Esophagus muscularis mucosa (tissue), 4 donors: ENCODE measurements at regions not wholly inside any gene's neighbourhood (a gene's known extent, or its start where the extent isn't known, plus 50 kb on each side); places are given as distances from the start of the nearest gene placed in this dataset.
A peak's percentile ranks its signal among the peaks of the same experiment; 100 is the strongest.
"Not testable (repeated sequence)": the region's sequence is repeated elsewhere in the genome, so short reads cannot be mapped to it uniquely, and the experiment has no call there.

ENCODE experiments used
- DNase-seq: peaks from one replicate; pipeline ENCODE4 v3.0.0-alpha.2; 2017; ENCODE audit errors: extremely low spot score
- H3K27ac ChIP-seq, 4 donors: fragments of 200-600 bp; sonication (generic); replicated peaks in 1 of 4; 1 replicate in 3 of 4; 2 replicates in 1 of 4; pipeline ENCODE4 v1.5.1; 2016 to 2019; ENCODE audit warnings: mild to moderate bottlenecking in 1 of 4
- H3K27me3 ChIP-seq, 4 donors: fragments of 200-600 bp; sonication (generic); one replicate each; pipeline versions ENCODE4 v1.5.1 to v1.6.0; 2016 to 2019
- H3K36me3 ChIP-seq, 4 donors: fragments of 200-600 bp; sonication (generic); one replicate each; pipeline ENCODE4 v1.5.1; 2016 to 2019
- H3K4me1 ChIP-seq, 4 donors: fragments of 200-600 bp; sonication (generic); one replicate each; pipeline ENCODE4 v1.5.1; 2016 to 2019
- H3K4me3 ChIP-seq, 4 donors: fragments of 200-600 bp; sonication (generic); 1 replicate in 2 of 4; 2 replicates in 2 of 4; pipeline ENCODE4 v1.5.1; 2016 to 2019; ENCODE audit warnings: mild to moderate bottlenecking in 4 of 4, moderate library complexity in 1 of 4
- H3K9me3 ChIP-seq, 4 donors: fragments of 200-600 bp; sonication (generic); 1 replicate in 3 of 4; 2 replicates in 1 of 4; pipeline ENCODE4 v1.5.1; 2016 to 2019
- WGBS: methylation state at CpG from one replicate; pipeline ENCODE4 v1.1.5; 2018; 5-methylcytosine and 5-hydroxymethylcytosine counted together
- intact Hi-C: fragments of 100-400 bp; cut with DNase I; formaldehyde crosslinking; loops from one replicate; pipeline ENCODE4 v1.15.1; 2023
- small RNA-seq, 3 donors: library from RNA; depleted of rRNA; stranded (forward); fragments of <200 nt; gene quantifications; one replicate each; pipeline ENCODE3, GENCODE V24; 2016
- TF ChIP-seq, protein P1 (sequence below), 3 experiments: fragments of 200-600 bp in 2 of 3; fragments of 450-650 bp in 1 of 3; sonication (generic) in 2 of 3; IDR thresholded peaks; one replicate each; pipeline ENCODE4 v1.5.1; 2017 to 2019; ENCODE audit warnings: antibody characterized with exemption in 3 of 3, mild to moderate bottlenecking in 2 of 3, moderate library complexity in 1 of 3

- H3K4me1 ChIP-seq, intact Hi-C loops, DNase-seq, H3K9me3 ChIP-seq, H3K27me3 ChIP-seq, H3K36me3 ChIP-seq: not testable (repeated sequence)
- WGBS = no CpG with 5 or more reads among the region's 78 CpGs
- TF ChIP-seq, protein P1, sequence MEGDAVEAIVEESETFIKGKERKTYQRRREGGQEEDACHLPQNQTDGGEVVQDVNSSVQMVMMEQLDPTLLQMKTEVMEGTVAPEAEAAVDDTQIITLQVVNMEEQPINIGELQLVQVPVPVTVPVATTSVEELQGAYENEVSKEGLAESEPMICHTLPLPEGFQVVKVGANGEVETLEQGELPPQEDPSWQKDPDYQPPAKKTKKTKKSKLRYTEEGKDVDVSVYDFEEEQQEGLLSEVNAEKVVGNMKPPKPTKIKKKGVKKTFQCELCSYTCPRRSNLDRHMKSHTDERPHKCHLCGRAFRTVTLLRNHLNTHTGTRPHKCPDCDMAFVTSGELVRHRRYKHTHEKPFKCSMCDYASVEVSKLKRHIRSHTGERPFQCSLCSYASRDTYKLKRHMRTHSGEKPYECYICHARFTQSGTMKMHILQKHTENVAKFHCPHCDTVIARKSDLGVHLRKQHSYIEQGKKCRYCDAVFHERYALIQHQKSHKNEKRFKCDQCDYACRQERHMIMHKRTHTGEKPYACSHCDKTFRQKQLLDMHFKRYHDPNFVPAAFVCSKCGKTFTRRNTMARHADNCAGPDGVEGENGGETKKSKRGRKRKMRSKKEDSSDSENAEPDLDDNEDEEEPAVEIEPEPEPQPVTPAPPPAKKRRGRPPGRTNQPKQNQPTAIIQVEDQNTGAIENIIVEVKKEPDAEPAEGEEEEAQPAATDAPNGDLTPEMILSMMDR (IDR thresholded peaks at IDR 0.05) = peak in 1 of 3 experiments; percentile 19
- H3K4me3 ChIP-seq = peak overlapping the region; percentile 45 to 58 (median 50)
- H3K27ac ChIP-seq = peak overlapping the region; percentile 55 to 69 (median 64)
These were observed 66.8 kb upstream of the SPATA31A3 start for GRCh38 chr9:67058898-67059715.

Small RNAs in the stretch of these regions (small RNA-seq; reads per million reads assigned to genes)
- 0 reads per million in 3 donors for gene RN7SL422P
